SJSA1 (cell line): ENCODE measurements at regions not wholly inside any gene's neighbourhood (a gene's known extent, or its start where the extent isn't known, plus 50 kb on each side); places are given as distances from the start of the nearest gene placed in this dataset.
"Not testable (repeated sequence)": the region's sequence is repeated elsewhere in the genome, so short reads cannot be mapped to it uniquely, and the experiment has no call there.

Source experiments
- DNase-seq, 2 experiments: peaks; one replicate each; pipeline ENCODE4 v3.0.0-alpha.2; 2015 to 2020; ENCODE audit warnings: low spot score in 2 of 2, low read depth in 1 of 2
- H3K27ac ChIP-seq: fragments of 250-450 bp; sonication (Bioruptor Pico); 2 replicates; pipeline ENCODE4 v1.5.1; 2020; ENCODE audit warnings: mild to moderate bottlenecking, moderate library complexity
- H3K27me3 ChIP-seq: fragments of 250-450 bp; sonication (Bioruptor Pico); replicated peaks from 2 replicates; pipeline ENCODE4 v1.5.1; 2020; ENCODE audit warnings: mild to moderate bottlenecking, moderate library complexity
- H3K36me3 ChIP-seq: fragments of 250-450 bp; sonication (Bioruptor Pico); 2 replicates; pipeline ENCODE4 v1.5.1; 2020; ENCODE audit warnings: mild to moderate bottlenecking
- H3K4me1 ChIP-seq: fragments of 250-450 bp; sonication (Bioruptor Pico); replicated peaks from 2 replicates; pipeline ENCODE4 v1.6.1; 2021; ENCODE audit warnings: mild to moderate bottlenecking
- H3K4me3 ChIP-seq: fragments of 250-450 bp; sonication (Bioruptor Pico); 2 replicates; pipeline ENCODE4 v1.5.1; 2020; ENCODE audit warnings: mild to moderate bottlenecking
- H3K9me3 ChIP-seq: fragments of 250-450 bp; sonication (Bioruptor Pico); replicated peaks from 2 replicates; pipeline ENCODE4 v1.5.1; 2020; ENCODE audit warnings: mild to moderate bottlenecking

- Histone ChIP-seq H3K27me3 (no peaks in the 10 kb centered on the region), H3K4me3 (no peak overlapping the region), H3K4me1 (no peaks in the 10 kb centered on the region), H3K27ac (no peak overlapping the region), H3K9me3 (no peaks in the 10 kb centered on the region), H3K36me3 (no peaks in the 10 kb centered on the region)
- no peak for DNase-seq
These were observed 469.3 kb upstream of the CDIN1 start for GRCh38 chr15:36109943-36110658.

- no peaks in the 10 kb centered on the region for H3K9me3 ChIP-seq
- H3K4me3 ChIP-seq = no peak overlapping the region
- no peaks in the 10 kb centered on the region for H3K4me1 ChIP-seq
- H3K27ac ChIP-seq = no peak overlapping the region
- no peak for DNase-seq
- H3K36me3 ChIP-seq = no peaks in the 10 kb centered on the region
- no peaks in the 10 kb centered on the region for H3K27me3 ChIP-seq
These were observed 468.8 kb upstream of the CDIN1 start for GRCh38 chr15:36110659-36110993.

- H3K4me3 ChIP-seq = no peak overlapping the region
- H3K27ac ChIP-seq = no peak overlapping the region
- no peaks in the 10 kb centered on the region for H3K36me3 ChIP-seq
- H3K4me1 ChIP-seq = no peaks in the 10 kb centered on the region
- DNase-seq = no peak
- H3K9me3 ChIP-seq = no peaks in the 10 kb centered on the region
- no peaks in the 10 kb centered on the region for H3K27me3 ChIP-seq
These were observed 462.1 kb upstream of the CDIN1 start for GRCh38 chr15:36117296-36117787.

- Histone ChIP-seq H3K27me3 (no peaks in the 10 kb centered on the region), H3K4me3 (no peak overlapping the region), H3K27ac (no peak overlapping the region), H3K4me1 (no peaks in the 10 kb centered on the region), H3K36me3 (no peaks in the 10 kb centered on the region), H3K9me3 (no peaks in the 10 kb centered on the region)
- no peak for DNase-seq
These were observed 453.2 kb upstream of the CDIN1 start for GRCh38 chr15:36126194-36126593.

GRCh38 chr15:36130641-36131310 lies 448.6 kb upstream of the CDIN1 start:
- Histone ChIP-seq H3K9me3 (no peaks in the 10 kb centered on the region), H3K27me3 (no peaks in the 10 kb centered on the region), H3K36me3 (no peaks in the 10 kb centered on the region), H3K4me1 (no peaks in the 10 kb centered on the region), H3K4me3 (no peak overlapping the region), H3K27ac (no peak overlapping the region)
- no peak for DNase-seq

GRCh38 chr15:36133742-36134141 lies 445.7 kb upstream of the CDIN1 start:
- H3K27ac ChIP-seq = no peak overlapping the region
- no peak for DNase-seq
- no peaks in the 10 kb centered on the region for H3K36me3 ChIP-seq
- H3K4me3 ChIP-seq = no peak overlapping the region
- no peaks in the 10 kb centered on the region for H3K4me1 ChIP-seq
- H3K27me3 ChIP-seq = no peaks in the 10 kb centered on the region
- H3K9me3 ChIP-seq = no peaks in the 10 kb centered on the region

- Histone ChIP-seq H3K4me1 (no peaks in the 10 kb centered on the region), H3K9me3 (no peaks in the 10 kb centered on the region), H3K4me3 (no peak overlapping the region), H3K27me3 (no peaks in the 10 kb centered on the region), H3K27ac (no peak overlapping the region), H3K36me3 (no peaks in the 10 kb centered on the region)
- DNase-seq = no peak
These were observed 443.4 kb upstream of the CDIN1 start for GRCh38 chr15:36136049-36136448.

- Histone ChIP-seq H3K36me3 (no peaks in the 10 kb centered on the region), H3K27ac (no peak overlapping the region), H3K27me3 (no peaks in the 10 kb centered on the region), H3K9me3 (no peaks in the 10 kb centered on the region), H3K4me3 (no peak overlapping the region), H3K4me1 (no peaks in the 10 kb centered on the region)
- DNase-seq = no peak
These were observed 426.5 kb upstream of the CDIN1 start for GRCh38 chr15:36152936-36153335.

- H3K27ac ChIP-seq = no peak overlapping the region
- DNase-seq = no peak
- H3K4me3 ChIP-seq = no peak overlapping the region
These were observed 422.5 kb upstream of the CDIN1 start for GRCh38 chr15:36156879-36157427.

GRCh38 chr15:36160351-36160750 lies 419.1 kb upstream of the CDIN1 start:
- no peak overlapping the region for H3K4me3 ChIP-seq
- H3K27ac ChIP-seq = no peak overlapping the region
- H3K27me3 ChIP-seq = no peaks in the 10 kb centered on the region
- no peaks in the 10 kb centered on the region for H3K36me3 ChIP-seq
- H3K4me1 ChIP-seq = no peaks in the 10 kb centered on the region
- 0 out of 2 replicates have a peak, but pooled peaks cover 2% of the 10 kb centered on the region for H3K9me3 ChIP-seq
- DNase-seq = no peak

More at GRCh38 chr15:36156879-36157427, 422.5 kb upstream of the CDIN1 start:
- Histone ChIP-seq H3K36me3 (no peaks in the 10 kb centered on the region), H3K4me1 (no peaks in the 10 kb centered on the region), H3K27me3 (no peaks in the 10 kb centered on the region), H3K9me3 (0 out of 2 replicates have a peak, but pooled peaks cover 2% of the 10 kb centered on the region)

GRCh38 chr15:36161108-36161507 lies 418.3 kb upstream of the CDIN1 start:
- H3K27me3 ChIP-seq = no peaks in the 10 kb centered on the region
- no peak overlapping the region for H3K4me3 ChIP-seq
- H3K27ac ChIP-seq = no peak overlapping the region
- no peaks in the 10 kb centered on the region for H3K4me1 ChIP-seq
- DNase-seq = no peak
- no peaks in the 10 kb centered on the region for H3K36me3 ChIP-seq
- 0 out of 2 replicates have a peak, but pooled peaks cover 2% of the 10 kb centered on the region for H3K9me3 ChIP-seq

GRCh38 chr15:36161771-36162212 lies 417.6 kb upstream of the CDIN1 start:
- DNase-seq = no peak
- Histone ChIP-seq H3K9me3 (0 out of 2 replicates have a peak, but pooled peaks cover 2% of the 10 kb centered on the region), H3K27ac (no peak overlapping the region), H3K27me3 (no peaks in the 10 kb centered on the region), H3K4me3 (no peak overlapping the region), H3K4me1 (no peaks in the 10 kb centered on the region), H3K36me3 (no peaks in the 10 kb centered on the region)

GRCh38 chr15:36163983-36164382 lies 415.4 kb upstream of the CDIN1 start:
- H3K9me3 ChIP-seq, H3K36me3 ChIP-seq, H3K27ac ChIP-seq, DNase-seq, H3K4me1 ChIP-seq, H3K4me3 ChIP-seq, H3K27me3 ChIP-seq: not testable (repeated sequence)

GRCh38 chr15:36172955-36173354 lies 406.5 kb upstream of the CDIN1 start:
- no peaks in the 10 kb centered on the region; the same call in 1 of the 2 replicates for H3K36me3 ChIP-seq
- no peak overlapping the region for H3K4me3 ChIP-seq
- H3K27ac ChIP-seq = no peak overlapping the region
- DNase-seq = no peak
- H3K9me3 ChIP-seq = no peaks in the 10 kb centered on the region
- no peaks in the 10 kb centered on the region for H3K4me1 ChIP-seq
- H3K27me3 ChIP-seq = no peaks in the 10 kb centered on the region
